ENCODE measurements at regions not wholly inside any gene's neighbourhood (a gene's known extent, or its start where the extent isn't known, plus 50 kb on each side); places are given as distances from the start of the nearest gene placed in this dataset.
"Not testable (repeated sequence)": the region's sequence is repeated elsewhere in the genome, so short reads cannot be mapped to it uniquely, and the experiment has no call there.

DNA sequence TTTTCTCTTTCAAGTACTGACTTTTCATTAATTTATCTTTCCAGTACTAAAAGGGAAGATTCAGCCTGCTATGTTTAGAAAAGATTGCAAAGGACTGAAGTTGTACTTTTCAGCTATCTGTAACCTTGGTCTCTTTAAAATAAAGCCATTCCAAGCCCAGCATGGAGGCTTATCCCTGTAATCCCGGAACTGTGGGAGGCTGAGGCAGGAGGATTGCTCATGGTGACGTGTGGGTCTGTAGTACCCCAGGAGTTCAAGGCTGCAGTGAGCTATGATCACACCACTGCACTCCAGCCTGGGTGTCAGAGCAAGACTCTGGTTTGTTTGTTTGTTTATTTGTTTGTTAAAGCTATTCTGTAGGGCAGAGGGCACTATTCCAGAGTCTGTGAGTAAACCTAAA, 50.6 kb upstream of the TMEM170B start:
- DNase-seq, result no peak
- intact Hi-C loops (cut with DNase I), result no loop called here

DNA sequence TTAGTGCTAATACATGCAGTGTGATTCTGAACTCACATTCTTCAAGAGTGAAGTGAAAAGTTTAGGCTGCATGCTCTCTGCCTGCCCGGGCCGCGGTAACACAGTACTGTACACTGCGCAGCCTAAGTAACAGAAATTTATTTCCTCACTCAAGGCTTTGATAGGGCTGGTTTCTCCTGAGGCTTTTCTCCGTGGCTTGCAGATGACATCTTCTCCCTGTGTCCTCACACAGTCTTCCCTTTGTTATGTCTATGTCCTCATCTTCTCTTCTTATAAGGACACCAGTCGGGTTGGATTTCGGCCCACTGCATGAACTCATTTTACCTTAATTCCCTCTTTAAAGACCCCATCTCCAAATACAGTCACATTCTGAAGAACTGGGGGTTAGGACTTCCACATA, 51.1 kb upstream of the TMEM170B start:
- intact Hi-C loops (cut with DNase I), result no loop called here
- DNase-seq, result no peak

DNA sequence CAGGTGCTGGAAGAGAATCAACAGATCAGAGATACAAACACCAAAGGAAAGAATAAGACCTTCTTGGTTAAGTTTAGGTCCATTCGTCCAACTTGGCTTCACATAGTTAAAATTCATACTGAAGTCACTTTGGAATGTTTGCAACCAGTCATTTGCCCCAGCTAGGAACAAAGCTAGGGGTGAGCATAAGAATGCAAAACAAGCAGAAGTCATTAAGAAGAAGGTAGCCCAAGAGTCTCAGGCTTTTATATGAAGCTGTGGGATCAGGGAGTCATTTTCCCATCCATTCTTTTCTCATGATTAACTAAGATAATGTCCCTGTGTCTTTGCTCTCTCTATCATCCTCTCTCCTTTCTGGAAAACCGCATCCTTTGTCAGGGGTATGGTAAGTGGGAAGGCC, 51.5 kb upstream of the TMEM170B start:
- intact Hi-C loops (cut with DNase I), result no loop called here
- no peak for DNase-seq

DNA sequence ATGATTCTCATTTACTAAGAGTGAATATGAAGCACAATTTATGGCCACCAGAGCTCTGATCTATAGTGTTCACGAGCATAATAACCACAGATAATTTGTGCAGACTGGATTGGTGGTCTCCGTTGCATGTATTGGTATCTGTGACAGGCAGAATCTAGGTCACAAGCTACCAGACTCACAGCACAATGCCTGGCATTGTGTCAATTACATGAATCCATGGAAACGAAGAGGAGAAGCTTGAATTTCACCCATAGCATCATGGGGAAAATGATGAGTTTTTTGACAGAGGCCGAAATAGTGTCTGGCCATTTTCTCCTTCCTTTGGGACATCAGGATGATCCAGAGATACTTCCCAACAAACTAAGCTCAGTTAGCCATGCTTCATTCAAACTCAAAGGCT, 52.3 kb upstream of the TMEM170B start:
- DNase-seq, result no peak
- intact Hi-C loops (cut with DNase I), result no loop called here

DNA sequence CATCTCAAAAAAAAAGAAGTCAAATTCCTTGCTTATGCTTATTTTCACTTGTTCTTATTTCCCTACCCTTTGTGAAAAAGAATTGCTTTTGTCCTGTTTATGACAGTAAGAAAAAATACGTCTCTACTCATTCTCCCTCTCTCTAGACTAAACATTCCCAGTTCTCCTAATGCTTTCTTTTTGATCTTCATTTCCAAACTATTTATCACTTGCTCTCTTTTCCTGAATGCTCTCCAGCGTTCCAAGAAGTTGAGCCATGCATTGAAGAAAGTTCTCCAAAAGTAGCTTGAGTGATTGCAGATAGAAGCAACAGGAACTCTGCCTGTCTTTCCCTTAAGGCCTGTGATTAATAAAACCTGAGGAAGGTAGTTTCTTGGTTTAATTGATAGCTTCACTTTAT, 53.1 kb upstream of the TMEM170B start:
- intact Hi-C loops (cut with DNase I), result no loop called here
- no peak for DNase-seq

DNA sequence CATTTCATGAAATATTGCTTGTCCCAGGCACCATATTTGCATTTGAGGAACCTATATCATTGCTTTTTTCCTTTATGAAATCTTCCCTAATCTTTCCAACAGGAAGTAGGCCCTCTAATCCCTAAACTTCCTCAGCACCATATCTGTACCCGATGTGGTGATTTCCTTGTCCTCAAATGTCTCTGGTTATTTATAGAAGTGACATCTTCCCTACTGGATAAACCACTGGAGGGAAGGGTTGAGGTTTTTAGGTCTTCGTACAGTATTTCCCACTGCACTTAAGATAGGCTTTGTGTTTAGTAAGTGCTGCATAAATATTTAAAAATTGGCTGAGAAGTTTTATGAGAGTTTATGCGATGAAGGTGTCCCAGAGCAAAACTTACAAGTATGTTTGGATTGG, 54.9 kb upstream of the TMEM170B start:
- no peak for DNase-seq
- intact Hi-C loops (cut with DNase I), result no loop called here

DNA sequence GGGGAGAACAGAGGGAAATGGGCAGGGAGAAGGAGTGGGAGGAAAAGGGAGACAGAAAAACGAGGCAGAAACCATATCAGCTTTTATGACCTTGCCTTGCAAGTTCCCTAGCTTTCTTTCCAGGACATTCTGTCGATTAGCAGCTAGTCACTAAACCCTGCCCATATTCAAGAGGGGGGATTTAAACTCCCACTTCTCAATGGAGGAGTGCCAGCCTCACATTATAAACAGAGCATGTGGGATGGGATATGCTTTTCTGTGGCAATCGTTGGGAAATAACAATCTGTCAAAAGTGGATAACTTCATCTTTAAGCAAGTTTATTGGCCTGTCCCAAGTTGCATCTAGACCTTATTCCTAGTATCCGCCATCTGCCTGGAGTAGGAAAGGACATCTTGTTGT, 57.0 kb upstream of the TMEM170B start:
- intact Hi-C loops (cut with DNase I), result no loop called here
- no peak for DNase-seq

DNA sequence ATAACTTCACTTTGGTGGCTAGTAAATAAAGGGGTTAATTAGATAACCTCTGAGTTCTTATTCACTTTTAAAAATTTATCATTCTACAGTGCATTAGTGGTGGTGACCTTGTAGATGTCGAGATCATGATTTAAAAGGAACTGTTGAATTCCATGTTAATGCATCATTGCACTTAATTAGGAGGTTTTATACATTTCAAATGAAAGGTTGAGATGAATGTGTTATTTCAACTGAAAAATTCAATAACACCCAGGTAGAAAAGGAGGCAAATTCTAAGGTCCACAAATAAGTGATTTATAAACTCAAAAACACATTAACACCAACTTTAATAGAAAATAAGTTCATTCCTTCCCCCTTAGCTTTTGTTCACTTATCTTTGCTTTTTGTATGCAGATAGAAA, 58.3 kb upstream of the TMEM170B start:
- intact Hi-C loops (cut with DNase I), result no loop called here
- DNase-seq, result no peak

DNA sequence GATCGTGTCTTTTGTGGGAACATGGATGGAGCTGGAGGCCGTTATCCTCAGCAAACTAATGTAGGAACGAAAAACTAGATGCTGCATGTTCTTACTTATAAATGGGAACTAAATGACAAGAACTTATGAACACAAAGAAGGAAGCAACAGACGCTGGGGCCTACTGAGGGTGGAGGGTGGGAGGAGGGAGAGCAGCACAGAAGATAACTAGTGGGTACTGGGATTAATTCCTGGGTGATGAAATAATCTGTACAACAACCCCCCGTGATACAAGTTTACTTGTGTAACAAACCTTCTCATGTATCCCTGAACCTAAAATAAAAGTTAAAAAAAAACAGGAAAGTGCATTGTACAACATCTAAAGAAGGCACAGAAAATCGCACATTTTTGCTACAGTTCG, 59.0 kb upstream of the TMEM170B start:
- intact Hi-C loops (cut with DNase I), result no loop called here
- no peak for DNase-seq

DNA sequence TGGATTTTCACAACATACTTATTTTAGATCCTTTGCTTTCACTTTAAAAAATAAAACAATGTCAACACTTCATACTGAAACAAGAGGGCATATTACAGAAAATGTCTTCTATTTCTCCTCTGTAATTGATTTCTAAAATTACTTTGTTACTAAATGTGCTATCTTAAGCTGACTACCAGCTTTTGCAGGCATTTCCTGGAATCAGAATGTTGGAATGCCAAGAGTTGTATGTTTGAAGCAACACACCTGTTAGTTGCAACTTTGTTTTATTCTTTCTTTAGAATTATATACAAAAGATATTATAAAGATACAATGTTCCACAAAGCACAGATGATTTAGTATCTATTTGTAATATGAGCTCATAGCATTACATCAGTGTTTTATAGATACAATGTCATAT, 62.5 kb upstream of the TMEM170B start:
- intact Hi-C loops (cut with DNase I), result no loop called here

DNA sequence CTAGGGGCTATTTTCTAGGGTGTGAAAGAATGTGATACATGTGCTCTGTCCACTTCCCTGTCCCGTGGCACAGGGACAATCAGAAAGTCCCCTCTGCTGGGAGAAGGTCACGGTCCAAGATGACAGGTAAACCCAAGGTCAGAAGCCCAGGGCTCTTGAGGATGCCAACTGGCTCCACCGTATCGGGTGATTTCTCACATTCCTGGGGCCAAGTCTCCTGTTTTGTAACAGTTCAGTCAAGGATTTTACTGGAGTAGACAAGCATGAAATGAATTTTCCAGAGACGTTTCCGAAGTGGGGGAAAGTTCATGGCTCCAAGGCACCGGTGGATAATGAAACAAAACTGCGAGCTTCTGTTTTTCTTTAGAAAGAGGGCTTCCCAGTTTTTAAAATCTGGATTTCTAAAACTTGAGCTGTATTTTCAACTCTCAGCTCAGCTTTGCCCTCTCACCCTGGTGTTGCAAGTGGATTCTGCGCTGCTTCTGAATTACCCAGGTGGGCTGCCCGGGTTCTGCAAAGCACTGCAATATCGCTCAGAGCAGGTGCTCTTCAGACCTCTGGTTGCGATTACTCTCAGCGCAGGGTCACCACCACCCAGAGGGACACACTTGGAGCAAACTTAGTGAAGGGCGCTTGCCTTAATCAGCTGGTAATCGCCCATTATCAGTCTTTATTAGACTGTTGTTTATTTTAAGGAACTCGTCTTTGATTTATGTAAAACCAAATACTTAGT, 64.4 kb upstream of the TMEM170B start:
- intact Hi-C loops (cut with DNase I), result no loop called here
- DNase-seq, result no peak

More for the DNA sequence above, 62.5 kb upstream of the TMEM170B start:
- DNase-seq, result no peak

DNA sequence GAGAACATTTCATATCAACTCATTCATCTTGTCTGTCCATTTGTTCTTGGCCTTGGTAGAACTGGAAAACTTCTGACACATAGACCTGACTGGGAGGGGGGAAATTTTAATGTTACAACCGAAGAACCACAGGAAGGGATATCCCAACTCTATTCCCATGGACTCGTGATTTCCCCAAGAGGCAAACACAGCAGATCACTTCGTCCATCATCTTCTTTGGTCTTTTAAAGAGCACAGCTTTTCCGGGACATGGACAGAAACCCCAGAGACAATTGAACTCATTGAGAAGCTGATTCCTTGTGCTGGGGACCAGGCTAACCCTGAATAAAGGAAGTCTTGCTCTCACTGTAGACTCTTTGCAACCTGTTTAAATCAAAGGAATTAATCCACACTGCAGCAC, 66.3 kb upstream of the TMEM170B start:
- intact Hi-C loops (cut with DNase I), result no loop called here

DNA sequence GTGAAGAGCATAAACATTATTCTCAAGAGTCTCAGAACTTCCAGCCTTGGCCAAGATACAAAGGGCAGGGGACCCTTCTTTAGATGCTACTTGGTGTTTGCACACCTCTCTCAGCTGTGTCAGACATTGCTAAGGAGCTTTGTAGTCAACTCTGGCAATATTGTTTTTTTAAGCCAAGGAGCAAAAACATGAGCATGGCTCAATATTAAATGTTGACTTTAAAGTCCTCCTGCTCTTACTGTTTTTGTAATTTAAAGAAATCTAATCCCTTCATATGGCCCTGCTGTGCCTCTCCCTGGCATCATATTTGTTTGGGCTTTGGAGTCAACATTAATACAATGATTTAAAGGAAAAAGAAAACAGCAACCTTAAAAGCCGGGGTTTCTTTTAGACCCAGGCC, 67.9 kb upstream of the TMEM170B start:
- intact Hi-C loops (cut with DNase I), result no loop called here
- no peak for DNase-seq

More for the DNA sequence above, 66.3 kb upstream of the TMEM170B start:
- no peak for DNase-seq

DNA sequence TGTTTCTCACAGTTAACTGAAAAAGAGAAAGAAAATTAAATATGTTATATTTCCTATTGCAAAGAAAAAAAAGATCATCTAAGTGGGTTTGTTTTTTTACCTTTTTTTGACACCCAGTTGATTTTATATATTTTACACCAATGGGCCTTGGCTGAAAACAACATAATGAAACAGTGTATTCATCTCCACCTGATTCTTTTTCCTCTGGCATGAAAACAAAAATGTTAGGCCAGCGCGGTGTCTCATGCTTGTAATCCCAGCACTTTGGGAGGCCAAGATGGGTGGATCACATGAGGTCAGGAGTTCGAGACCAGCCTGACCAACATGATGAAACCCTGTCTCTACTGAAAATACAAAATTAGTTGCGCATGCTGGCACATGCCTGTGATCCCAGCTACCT, 69.3 kb upstream of the TMEM170B start:
- intact Hi-C loops (cut with DNase I); DNase-seq: not testable (repeated sequence)

DNA sequence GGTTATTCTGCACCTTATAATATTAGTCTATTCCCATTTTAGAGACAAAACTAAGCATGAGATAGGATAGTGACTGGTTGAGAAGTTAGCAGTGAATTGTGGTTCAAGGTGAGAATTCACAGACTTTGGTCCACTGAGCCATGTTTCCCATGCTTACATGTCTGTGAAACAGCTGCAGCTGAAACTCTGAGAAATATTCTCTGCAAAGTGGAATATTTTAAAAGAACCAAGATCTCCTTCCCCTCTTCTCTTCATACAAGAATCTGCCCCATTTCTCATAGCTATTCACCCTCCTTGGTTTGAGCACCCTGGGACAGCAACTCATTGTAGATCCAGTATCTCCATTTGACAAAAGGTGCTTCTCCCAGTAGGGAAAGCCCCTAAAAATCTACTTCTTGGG, 70.2 kb upstream of the TMEM170B start:
- intact Hi-C loops (cut with DNase I), result no loop called here
- no peak for DNase-seq

DNA sequence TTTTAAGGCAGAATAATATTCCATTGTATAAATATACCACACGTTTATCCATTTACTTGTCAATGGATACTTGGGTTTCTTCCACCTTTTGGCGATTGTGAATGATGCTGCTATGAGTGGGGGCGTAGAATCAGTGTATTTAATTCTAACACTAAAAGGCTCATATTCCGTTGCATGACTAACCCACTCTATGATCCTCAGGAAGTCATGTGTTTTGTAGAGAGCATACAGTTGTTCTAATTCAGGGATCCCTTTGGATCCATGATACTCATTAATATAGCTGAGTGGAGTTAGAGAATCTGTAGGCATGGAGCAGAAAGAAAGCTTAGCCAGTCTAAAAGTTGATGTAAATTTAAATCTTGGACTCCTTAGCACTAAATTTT, 74.2 kb upstream of the TMEM170B start:
- DNase-seq, result no peak
- intact Hi-C loops (cut with DNase I), result no loop called here

DNA sequence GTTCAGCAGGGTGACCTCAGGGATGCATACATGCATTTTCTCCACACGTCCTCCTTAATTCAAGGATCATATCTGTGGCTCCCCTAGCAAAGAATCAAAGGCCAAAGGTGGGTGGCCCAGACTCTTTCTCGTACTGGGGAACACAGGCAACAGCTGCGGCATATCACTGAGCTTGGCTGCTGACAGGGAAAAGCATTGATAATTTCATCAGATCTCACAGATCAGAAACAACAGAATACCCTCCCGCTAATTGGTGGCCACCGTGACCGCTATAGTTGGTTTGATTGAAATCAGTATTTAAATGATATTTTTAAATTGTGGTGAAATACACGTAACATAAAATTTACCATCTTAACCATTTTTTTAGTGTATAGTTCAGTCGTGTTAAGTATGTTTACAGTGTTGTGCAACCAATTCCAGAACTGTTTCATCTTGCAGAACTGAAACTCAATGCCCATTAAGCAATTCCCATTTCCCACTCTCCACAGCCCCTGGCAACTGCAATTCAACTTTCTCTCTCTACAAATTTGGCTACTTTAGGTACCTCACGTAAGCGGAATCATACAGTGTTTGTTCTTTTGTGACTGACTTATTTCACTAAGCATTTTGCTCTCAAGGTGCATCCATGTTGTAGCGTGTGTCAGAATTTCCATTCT, 74.7 kb upstream of the TMEM170B start:
- intact Hi-C loops (cut with DNase I), result no loop called here

DNA sequence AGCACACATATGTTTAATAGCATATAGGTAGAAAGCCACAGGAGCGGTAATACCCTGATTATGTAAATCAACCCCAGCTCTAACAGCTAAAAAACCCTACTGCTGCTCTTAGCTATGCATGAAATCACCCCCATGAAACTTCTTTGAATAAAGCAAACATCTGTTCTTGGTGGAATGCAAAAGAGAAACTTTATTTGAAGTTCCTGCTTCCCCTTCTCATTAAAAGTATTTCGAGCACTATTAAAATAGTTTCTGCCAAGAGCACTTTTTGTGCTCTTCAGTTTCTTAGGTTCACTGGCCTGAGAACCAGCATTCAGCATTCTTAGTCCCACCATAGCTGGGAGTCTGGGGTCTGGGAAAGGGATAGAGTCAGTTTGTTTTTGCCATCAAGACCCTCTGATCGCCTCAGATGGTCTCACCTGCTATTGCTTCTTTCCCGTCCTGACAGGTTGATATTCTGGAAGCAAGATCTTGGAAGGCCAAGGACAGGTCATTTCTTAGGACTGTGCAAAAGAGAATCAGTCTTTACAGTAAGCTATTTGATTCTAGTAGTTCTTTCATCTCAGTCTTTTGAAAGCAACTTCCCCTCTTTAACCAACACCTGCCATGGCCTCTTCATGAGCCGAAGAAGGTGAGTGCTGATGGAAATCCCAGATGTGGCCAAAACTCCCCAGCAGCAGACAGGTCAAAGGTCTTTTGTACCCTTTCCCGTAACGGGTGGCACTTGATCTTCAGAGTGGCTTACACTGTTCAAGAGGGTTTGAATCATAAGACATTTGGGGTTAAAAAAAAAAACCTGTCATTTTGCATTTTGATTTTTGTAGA, 76.5 kb upstream of the TMEM170B start:
- intact Hi-C loops (cut with DNase I), result no loop called here
- no peak for DNase-seq

More for the DNA sequence above, 74.7 kb upstream of the TMEM170B start:
- DNase-seq, result no peak

DNA sequence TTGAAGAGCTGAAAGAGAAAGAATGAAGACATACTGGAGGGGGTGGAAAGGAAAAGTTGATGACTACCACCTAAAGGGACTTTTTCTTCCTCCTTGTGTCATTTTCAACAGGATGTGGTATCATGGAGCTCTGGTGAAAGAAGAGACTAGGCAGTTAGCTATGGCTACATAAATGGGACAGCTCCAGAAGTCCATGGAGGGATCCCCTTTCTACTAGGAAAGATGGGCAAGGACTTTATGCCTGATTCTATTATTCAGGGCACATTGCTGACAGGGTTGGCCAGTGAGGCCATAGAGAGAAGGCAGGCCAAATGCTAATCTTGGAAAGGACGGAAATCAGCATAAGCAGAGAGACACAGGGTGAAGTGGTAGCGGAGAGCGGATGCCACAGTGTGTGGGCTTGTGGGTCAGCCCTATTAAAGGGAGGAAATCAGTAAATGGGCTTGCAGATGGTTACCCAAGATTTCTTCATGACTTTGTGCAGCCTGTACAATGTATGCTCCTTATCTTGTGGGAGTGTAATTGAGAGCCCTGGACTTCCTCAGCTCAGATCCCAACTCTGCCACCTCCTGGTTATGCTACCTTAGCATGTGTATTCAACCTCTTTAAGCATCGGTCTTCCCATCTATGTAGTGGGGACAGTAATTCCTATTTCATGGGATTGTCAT, 77.4 kb upstream of the TMEM170B start:
- DNase-seq, result no peak
- intact Hi-C loops (cut with DNase I), result no loop called here

DNA sequence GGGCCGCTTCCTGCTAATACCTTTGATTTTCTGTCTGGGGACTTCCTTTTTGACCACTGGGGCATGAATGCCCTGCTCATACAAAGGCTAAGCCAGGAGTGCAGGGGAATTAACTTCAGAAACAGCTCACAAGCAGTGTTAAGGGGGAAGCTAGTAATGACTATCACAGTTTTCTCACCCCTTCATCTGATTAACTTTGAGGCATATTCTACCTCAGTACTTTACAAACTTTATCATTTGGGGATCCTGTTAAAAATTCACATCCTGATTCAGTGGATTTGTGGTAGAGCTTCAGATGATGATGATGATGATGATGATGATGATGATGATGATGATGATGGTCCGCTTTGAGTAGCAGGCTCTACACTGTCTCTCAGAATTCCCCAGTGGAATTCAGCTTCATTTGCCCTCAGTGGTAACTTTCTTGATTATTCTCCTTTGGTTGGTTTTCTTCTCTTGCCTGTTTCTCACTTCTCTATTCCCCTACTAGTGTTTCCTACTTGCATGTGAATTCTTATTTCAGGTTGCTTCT, 78.4 kb upstream of the TMEM170B start:
- intact Hi-C loops (cut with DNase I), result no loop called here
- DNase-seq, result no peak

Measured in head of caudate nucleus (tissue), 42 donors.